HG02642 (cell line): ENCODE measurements at regions not wholly inside any gene's neighbourhood (a gene's known extent, or its start where the extent isn't known, plus 50 kb on each side); places are given as distances from the start of the nearest gene placed in this dataset.
A peak's percentile ranks its signal among the peaks of the same experiment; 100 is the strongest.
"Not testable (repeated sequence)": the region's sequence is repeated elsewhere in the genome, so short reads cannot be mapped to it uniquely, and the experiment has no call there.

ENCODE experiments used
- ATAC-seq: cut with Tn5 transposase; IDR thresholded peaks from one replicate; pipeline ENCODE4 v1.9.1; 2021; ENCODE audit warnings: mild to moderate bottlenecking; ENCODE audit not compliant: unreplicated experiment, poor library complexity

- ATAC-seq = no peak
Observed at GRCh38 chr4:132614682-132615081, 534.4 kb upstream of the PCDH10 start.

GRCh38 chr4:132619968-132620367 lies 529.1 kb upstream of the PCDH10 start:
- ATAC-seq = no peak

- ATAC-seq = peak; percentile 59
Observed at GRCh38 chr4:132642016-132642817, 506.9 kb upstream of the PCDH10 start.

GRCh38 chr4:132646186-132646585 lies 502.9 kb upstream of the PCDH10 start:
- peak; percentile 86 for ATAC-seq

GRCh38 chr4:132651196-132651595 lies 497.9 kb upstream of the PCDH10 start:
- ATAC-seq = no peak

GRCh38 chr4:132660181-132660580 lies 488.9 kb upstream of the PCDH10 start:
- ATAC-seq = no peak

GRCh38 chr4:132662456-132662855 lies 486.6 kb upstream of the PCDH10 start:
- no peak for ATAC-seq

GRCh38 chr4:132669786-132670185 lies 479.3 kb upstream of the PCDH10 start:
- no peak for ATAC-seq

- no peak for ATAC-seq
Observed at GRCh38 chr4:132670557-132670956, 478.5 kb upstream of the PCDH10 start.

GRCh38 chr4:132683957-132684356 lies 465.1 kb upstream of the PCDH10 start:
- no peak for ATAC-seq

GRCh38 chr4:132691026-132691425 lies 458.1 kb upstream of the PCDH10 start:
- ATAC-seq = no peak

- no peak for ATAC-seq
Observed at GRCh38 chr4:132691668-132692067, 457.4 kb upstream of the PCDH10 start.

GRCh38 chr4:132694775-132695174 lies 454.3 kb upstream of the PCDH10 start:
- ATAC-seq = no peak

GRCh38 chr4:132697505-132697904 lies 451.6 kb upstream of the PCDH10 start:
- ATAC-seq = not testable (repeated sequence)

- ATAC-seq = no peak
Observed at GRCh38 chr4:132707955-132708354, 441.1 kb upstream of the PCDH10 start.

GRCh38 chr4:132709056-132709455 lies 440.0 kb upstream of the PCDH10 start:
- ATAC-seq = no peak

- no peak for ATAC-seq
Observed at GRCh38 chr4:132710971-132711370, 438.1 kb upstream of the PCDH10 start.

GRCh38 chr4:132737344-132737743 lies 411.8 kb upstream of the PCDH10 start:
- no peak for ATAC-seq

GRCh38 chr4:132759199-132759780 lies 389.8 kb upstream of the PCDH10 start:
- no peak for ATAC-seq

GRCh38 chr4:132763465-132763864 lies 385.6 kb upstream of the PCDH10 start:
- no peak for ATAC-seq

- no peak for ATAC-seq
Observed at GRCh38 chr4:132767901-132768300, 381.2 kb upstream of the PCDH10 start.

GRCh38 chr4:132770776-132771175 lies 378.3 kb upstream of the PCDH10 start:
- no peak for ATAC-seq
